Activated T-helper 2 cell treated with anti-CD3 and anti-CD28 coated beads, Interferon-gamma antibody, Interleukin-2, Interleukin-4, amounts not matched to agents 10 μg/mL and 5 μg/mL and 100 μg/mL, durations not matched to agents 14 hours and 24 hours and 36 hours (primary cell): ENCODE measurements at regions not wholly inside any gene's neighbourhood (a gene's known extent, or its start where the extent isn't known, plus 50 kb on each side); places are given as distances from the start of the nearest gene placed in this dataset.
"Not testable (repeated sequence)": the region's sequence is repeated elsewhere in the genome, so short reads cannot be mapped to it uniquely, and the experiment has no call there.

ENCODE experiments used
- DNase-seq: peaks from one replicate; pipeline ENCODE4 v3.0.0; 2021; ENCODE audit warnings: low spot score
- H3K27ac Mint-ChIP-seq: one replicate; pipeline ENCODE4 v1.8.0; 2021; ENCODE audit warnings: mixed read lengths
- H3K27me3 Mint-ChIP-seq: one replicate; pipeline ENCODE4 v1.8.0; 2021; ENCODE audit warnings: low read depth, mixed read lengths
- H3K36me3 Mint-ChIP-seq: one replicate; pipeline ENCODE4 v1.8.0; 2021; ENCODE audit warnings: low read depth, mixed read lengths
- H3K4me1 Mint-ChIP-seq: one replicate; pipeline ENCODE4 v1.8.0; 2021; ENCODE audit warnings: low read depth, mixed read lengths
- H3K4me3 Mint-ChIP-seq: one replicate; pipeline ENCODE4 v1.8.0; 2021; ENCODE audit warnings: low read depth, mild to moderate bottlenecking, moderate library complexity, mixed read lengths
- H3K9me3 Mint-ChIP-seq: one replicate; pipeline ENCODE4 v1.8.0; 2021; ENCODE audit warnings: mixed read lengths
- intact Hi-C: fragments of 100-400 bp; cut with micrococcal nuclease; formaldehyde crosslinking; loops from one replicate; pipeline ENCODE4 v1.15.1; 2023

DNA sequence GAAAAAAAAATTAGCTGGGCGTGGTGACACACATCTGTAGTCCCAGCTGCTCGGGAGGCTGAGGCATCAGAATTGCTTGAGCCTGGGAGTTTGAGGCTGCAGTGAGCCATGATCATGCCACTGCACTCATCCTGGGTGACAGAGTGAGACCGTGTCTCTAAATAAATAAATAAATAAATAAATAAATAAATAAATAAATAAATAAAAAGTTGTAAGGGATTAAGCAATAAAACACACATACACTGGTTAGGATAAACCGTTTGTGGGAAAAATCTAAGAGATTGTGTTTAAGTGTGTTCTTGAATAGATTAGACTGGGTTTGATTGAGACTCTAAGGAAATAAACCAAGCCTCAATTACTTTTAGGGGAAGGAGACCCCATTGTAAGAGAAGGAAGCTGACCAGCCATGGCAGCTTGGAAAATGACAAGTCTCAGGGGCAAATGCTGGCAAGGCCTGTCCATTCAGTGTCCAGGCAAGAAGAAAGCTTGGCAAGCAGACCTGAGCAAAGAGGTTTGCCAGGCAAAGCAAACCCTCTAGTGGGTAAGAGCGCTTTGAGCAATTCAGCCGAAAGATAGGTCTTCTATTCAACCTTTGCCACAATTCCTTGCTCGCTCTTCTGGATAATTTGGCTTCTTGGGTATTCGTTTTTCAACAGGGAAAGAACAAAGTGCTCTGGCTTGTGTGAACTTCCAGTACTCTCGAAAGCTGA is 106.9 kb upstream of the SERBP1 start:
- Mint-ChIP-seq H3K4me3 (no peak overlapping the region), H3K4me1 (peaks cover 9% of the 10 kb centered on the region), H3K27ac (no peak overlapping the region), H3K9me3 (no peaks in the 10 kb centered on the region), H3K27me3 (peaks cover 1% of the 10 kb centered on the region), H3K36me3 (no peaks in the 10 kb centered on the region)
- intact Hi-C loops = no loop called here
- no peak for DNase-seq

DNA sequence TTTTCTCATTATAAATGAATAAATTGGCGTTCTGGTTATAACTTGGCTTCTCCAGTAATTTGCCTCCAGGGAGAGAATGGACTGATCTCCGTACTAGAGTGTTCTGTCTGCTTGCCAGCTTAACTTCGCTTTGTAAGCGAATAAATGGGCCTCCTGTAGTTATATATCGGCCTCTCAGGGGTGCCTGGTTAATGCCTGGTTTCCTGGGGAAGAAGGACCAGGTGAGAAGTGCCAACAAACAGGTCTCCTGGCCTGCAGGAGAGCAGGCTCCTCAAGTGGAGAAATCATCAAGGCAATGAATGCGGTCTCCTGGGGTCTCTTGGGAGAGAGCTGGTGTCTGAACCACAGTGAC is 107.4 kb upstream of the SERBP1 start:
- H3K27ac Mint-ChIP-seq = no peak overlapping the region
- H3K9me3 Mint-ChIP-seq = no peaks in the 10 kb centered on the region
- no peaks in the 10 kb centered on the region for H3K36me3 Mint-ChIP-seq
- H3K4me1 Mint-ChIP-seq = peaks cover 9% of the 10 kb centered on the region
- H3K27me3 Mint-ChIP-seq = peaks cover 1% of the 10 kb centered on the region
- no peak for DNase-seq
- intact Hi-C loops = no loop called here
- H3K4me3 Mint-ChIP-seq = no peak overlapping the region

DNA sequence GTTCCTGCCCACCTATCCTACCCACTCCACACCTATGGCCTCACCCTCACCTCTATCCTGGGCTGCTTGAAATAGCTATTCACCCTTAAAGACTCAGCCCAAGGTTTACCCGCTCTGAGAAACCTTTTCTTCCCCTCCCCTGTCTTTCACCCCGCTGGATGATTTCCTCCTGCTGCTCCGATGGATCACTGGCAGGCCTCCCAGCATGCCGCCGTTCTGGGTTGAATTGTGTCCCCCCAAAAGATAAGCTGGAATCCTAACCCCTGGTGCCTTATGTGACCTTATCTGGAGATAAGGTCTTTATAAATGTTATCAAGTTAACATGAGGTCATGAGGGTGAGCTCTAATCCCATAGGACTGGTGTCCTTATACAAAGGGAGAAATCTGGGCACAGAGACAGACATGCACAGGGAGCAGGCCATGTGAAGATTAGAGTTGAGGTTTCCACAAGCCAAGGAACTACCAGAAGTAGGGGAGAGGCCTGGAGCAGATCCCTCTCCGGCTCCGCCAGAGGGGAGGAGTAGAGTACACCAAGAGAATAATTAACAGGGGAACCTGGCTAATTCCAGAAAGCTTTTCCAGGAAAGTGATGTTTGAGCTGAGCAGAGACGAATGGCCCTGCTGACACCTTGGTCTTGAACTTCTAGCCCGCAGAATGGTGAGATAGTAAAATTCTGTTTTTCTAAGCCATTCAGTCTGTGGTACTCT is 110.0 kb upstream of the SERBP1 start:
- Mint-ChIP-seq H3K4me1 (peaks cover 2% of the 10 kb centered on the region), H3K4me3 (no peak overlapping the region), H3K9me3 (no peaks in the 10 kb centered on the region), H3K27ac (no peak overlapping the region), H3K36me3 (no peaks in the 10 kb centered on the region), H3K27me3 (peaks cover 1% of the 10 kb centered on the region)
- intact Hi-C loops = no loop called here
- no peak for DNase-seq

DNA sequence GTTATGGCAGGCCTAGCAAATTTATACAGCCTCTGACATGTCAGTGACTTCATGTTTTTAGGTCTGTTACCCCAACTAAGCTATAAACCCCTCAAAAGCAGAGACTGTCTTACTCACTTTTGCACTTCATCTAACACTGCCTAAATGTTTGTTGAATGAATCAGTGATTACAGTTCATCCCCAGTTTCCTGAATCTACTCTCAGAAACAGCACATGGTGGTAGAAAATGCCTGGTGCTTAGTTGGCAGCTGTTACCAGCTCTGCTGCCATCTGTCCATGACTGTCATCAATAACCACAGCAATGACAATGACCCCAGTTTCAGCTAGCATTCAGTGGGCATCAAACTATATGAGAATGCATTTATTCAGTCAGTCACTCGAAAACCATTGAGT is 110.5 kb upstream of the SERBP1 start:
- Mint-ChIP-seq H3K36me3 (no peaks in the 10 kb centered on the region), H3K4me1 (no peaks in the 10 kb centered on the region), H3K27ac (no peak overlapping the region), H3K9me3 (no peaks in the 10 kb centered on the region), H3K27me3 (no peaks in the 10 kb centered on the region), H3K4me3 (no peak overlapping the region)
- DNase-seq = no peak
- intact Hi-C loops = no loop called here

DNA sequence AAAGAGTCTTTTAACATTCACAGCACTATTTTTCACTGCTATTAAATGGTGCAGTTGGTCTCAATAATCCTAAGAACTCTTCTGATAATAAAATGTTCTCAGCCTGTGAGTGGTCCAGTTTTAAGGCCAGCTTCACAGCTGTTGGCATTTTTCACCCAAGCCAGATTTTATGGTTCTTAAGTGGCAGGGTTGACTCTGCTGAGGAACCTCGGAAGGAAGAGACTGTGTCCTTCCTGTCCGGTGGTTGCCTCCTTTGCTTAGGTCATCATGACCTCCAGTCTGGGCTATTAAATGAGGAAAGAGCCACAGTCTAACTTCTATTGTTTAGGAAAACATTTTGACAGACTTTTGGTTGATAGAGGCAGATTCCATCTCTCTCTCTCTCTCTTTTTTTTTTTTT is 112.5 kb upstream of the SERBP1 start:
- no peaks in the 10 kb centered on the region for H3K27me3 Mint-ChIP-seq
- intact Hi-C loops = no loop called here
- DNase-seq = no peak
- H3K4me3 Mint-ChIP-seq = no peak overlapping the region
- H3K36me3 Mint-ChIP-seq = no peaks in the 10 kb centered on the region
- no peaks in the 10 kb centered on the region for H3K4me1 Mint-ChIP-seq
- H3K9me3 Mint-ChIP-seq = no peaks in the 10 kb centered on the region
- no peak overlapping the region for H3K27ac Mint-ChIP-seq

DNA sequence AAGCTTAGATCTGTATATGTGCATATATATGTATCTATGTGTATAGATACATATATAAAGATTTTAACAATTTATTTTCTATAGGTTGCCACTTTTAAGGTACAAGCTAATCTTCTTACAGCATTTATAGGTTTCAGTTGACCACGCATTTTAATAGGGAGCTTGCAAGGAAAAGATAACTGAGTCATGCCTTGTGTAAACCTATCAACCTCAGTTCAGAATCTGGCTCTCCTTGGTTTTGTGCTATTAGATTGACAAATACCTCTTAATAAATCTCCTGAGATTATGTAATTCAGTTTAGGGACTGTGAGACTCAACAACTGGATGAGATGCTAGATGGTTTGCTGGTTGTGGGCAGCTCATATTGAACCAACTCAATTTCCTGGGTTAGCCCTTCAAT is 114.7 kb upstream of the SERBP1 start:
- H3K4me3 Mint-ChIP-seq = no peak overlapping the region
- no peaks in the 10 kb centered on the region for H3K4me1 Mint-ChIP-seq
- intact Hi-C loops = no loop called here
- no peaks in the 10 kb centered on the region for H3K9me3 Mint-ChIP-seq
- no peaks in the 10 kb centered on the region for H3K27me3 Mint-ChIP-seq
- H3K36me3 Mint-ChIP-seq = no peaks in the 10 kb centered on the region
- no peak overlapping the region for H3K27ac Mint-ChIP-seq
- no peak for DNase-seq

DNA sequence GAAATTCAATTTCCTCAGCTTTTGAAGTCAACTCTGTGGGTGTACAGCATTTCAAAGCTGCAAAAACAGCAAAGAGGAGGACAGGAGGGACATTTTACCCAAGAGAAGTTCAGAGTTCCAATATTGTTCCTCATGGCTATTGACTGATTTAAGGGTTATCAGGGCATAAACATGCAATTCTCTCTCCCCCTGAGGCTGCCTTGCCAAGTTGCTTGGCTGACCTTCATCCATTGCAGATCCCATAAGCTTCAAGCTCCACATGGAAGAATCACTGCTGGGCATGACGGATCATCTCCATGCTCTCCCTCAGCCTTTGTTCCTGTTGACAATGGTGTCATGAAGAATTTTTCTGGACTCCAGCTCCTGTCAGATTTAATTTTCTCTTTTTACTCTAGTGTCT is 115.2 kb upstream of the SERBP1 start:
- intact Hi-C loops = no loop called here
- no peak for DNase-seq
- no peak overlapping the region for H3K27ac Mint-ChIP-seq
- H3K4me3 Mint-ChIP-seq = no peak overlapping the region
- no peaks in the 10 kb centered on the region for H3K36me3 Mint-ChIP-seq
- no peaks in the 10 kb centered on the region for H3K9me3 Mint-ChIP-seq
- H3K4me1 Mint-ChIP-seq = no peaks in the 10 kb centered on the region
- H3K27me3 Mint-ChIP-seq = no peaks in the 10 kb centered on the region

DNA sequence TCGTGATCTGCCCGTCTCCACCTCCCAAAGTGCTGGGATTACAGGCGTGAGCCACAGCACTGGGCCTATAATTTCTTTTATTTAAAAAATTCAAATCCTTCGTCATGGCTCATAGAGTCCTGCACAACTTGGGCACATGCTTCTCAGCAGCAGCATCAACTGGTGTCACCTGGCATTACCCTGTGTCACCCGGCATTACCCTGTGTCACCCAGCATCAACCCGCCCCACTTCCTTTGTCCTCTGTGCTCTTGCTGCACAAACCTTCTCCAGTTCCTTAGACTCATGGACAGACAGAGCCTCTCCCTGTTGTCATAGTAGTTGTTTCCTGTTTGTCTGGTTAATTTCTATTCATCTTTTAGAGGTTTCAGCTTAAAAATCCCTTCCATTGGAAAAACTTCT is 121.2 kb upstream of the SERBP1 start:
- H3K4me1 Mint-ChIP-seq = no peaks in the 10 kb centered on the region
- no peak for DNase-seq
- no peak overlapping the region for H3K4me3 Mint-ChIP-seq
- no peaks in the 10 kb centered on the region for H3K9me3 Mint-ChIP-seq
- no peaks in the 10 kb centered on the region for H3K27me3 Mint-ChIP-seq
- H3K27ac Mint-ChIP-seq = no peak overlapping the region
- H3K36me3 Mint-ChIP-seq = no peaks in the 10 kb centered on the region
- intact Hi-C loops = no loop called here

DNA sequence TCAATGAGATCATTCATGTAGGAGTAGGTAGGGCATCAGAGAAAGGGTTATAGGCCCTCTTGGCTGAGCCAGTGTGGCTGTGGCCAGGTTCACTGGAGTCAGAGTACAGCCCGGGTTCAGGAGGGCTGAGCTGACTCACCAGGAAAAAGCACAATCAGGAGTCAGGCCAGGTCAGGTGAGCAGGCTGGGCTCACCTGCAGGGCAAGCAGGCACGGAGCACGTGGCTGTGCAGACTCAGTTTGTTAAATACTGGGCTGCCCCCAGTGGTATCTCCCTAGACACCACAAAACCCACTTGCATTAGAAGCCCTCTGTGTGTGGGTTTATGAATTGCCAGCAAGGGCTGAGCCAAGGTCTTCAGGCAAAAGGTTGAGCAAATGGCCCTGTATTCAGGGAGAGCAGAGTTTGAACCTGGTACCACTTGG is 122.1 kb upstream of the SERBP1 start:
- Mint-ChIP-seq H3K36me3 (no peaks in the 10 kb centered on the region), H3K4me3 (no peak overlapping the region), H3K4me1 (no peaks in the 10 kb centered on the region), H3K27ac (no peak overlapping the region), H3K27me3 (no peaks in the 10 kb centered on the region), H3K9me3 (no peaks in the 10 kb centered on the region)
- DNase-seq = no peak
- intact Hi-C loops = no loop called here

DNA sequence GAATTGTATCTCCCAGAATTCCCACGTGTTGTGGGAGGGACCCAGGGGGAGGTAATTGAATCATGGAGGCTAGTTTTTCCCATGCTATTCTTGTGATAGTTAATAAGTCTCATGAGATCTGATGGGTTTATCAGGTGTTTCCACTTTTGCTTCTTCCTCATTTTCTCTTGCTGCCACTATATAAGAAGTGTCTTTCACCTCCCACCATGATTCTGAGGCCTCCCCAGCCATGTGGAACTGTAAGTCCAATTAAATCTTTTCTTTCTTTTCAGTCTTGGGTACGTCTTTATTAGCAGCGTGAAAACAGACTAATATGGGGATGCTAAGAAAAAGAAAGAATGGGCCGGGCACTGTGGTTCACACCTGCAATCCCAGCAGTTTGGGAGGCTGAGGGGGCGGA is 124.0 kb upstream of the SERBP1 start:
- H3K4me1 Mint-ChIP-seq, H3K4me3 Mint-ChIP-seq, H3K36me3 Mint-ChIP-seq, H3K27ac Mint-ChIP-seq, intact Hi-C loops, H3K9me3 Mint-ChIP-seq, H3K27me3 Mint-ChIP-seq, DNase-seq: not testable (repeated sequence)

DNA sequence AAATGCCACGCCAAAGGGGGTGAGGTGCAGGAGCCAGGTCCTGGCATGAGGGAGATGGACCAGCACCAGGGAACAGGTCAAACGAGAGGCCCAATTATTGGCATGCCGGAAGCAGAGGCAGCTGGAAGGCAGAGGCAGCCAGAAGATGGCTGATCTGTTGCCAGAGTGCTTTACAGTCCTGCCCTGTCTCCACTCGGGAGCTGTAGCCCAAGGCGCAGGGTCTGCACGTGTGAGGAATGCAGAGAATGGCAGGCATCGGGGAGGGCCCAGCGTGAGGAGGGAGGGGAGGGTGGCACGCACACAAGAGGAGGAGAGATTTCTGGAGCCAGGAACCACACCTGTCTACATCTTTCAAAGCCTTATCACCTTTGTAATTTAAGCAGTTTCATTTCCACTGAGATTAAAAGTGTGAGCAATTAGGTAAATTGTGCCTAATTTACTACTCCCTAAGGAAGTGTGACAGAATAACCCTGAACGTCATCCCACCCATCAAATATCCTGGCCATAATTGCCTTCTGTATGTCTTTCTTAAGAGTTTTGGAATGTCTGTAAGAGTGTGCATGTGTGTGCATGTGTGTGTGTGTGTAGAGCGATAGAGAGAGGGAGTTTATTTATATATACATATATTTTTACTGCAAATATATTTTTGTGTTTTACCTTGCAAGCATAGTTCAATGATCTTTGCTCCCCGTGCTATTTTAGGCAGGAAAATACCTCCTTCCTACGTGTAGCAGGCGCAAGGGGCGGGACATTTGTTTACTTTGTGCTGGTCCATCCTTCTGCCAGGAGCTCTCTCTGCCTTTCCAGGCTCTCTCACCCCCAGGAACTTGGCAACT is 125.5 kb upstream of the SERBP1 start:
- Mint-ChIP-seq H3K9me3 (no peaks in the 10 kb centered on the region), H3K4me3 (no peak overlapping the region), H3K4me1 (no peaks in the 10 kb centered on the region), H3K27me3 (peaks cover 4% of the 10 kb centered on the region), H3K36me3 (no peaks in the 10 kb centered on the region), H3K27ac (no peak overlapping the region)
- intact Hi-C loops = no loop called here
- DNase-seq = no peak

DNA sequence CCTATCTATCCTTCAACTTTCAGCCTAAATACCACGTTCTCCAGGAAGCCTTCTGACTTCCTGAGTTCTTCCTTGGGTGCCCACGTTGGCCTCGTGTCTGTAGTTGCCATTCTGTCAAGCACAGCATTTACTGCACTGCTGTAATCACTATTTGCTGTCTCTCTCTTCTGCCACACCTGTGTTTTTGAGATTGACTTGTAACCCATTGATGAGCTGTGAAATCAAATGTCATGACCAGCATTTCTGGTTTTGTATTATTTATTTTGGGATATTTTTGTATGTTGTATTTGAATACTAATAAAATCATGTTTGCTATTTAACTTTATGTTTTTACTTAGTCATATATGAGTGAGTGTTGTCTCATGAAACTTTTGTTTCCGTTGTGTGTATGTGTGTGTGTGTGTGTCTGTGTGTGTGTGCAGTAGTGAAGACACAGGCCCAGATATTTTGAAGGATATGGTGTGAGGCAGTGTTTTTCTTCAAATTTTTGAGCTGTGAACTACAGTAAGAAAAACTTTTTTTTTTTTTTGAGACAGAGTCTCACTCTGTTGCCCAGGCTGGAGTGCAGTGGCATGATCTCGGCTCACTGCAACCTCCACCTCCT is 126.2 kb upstream of the SERBP1 start:
- intact Hi-C loops = no loop called here
- no peaks in the 10 kb centered on the region for H3K36me3 Mint-ChIP-seq
- no peak overlapping the region for H3K4me3 Mint-ChIP-seq
- peaks cover 4% of the 10 kb centered on the region for H3K27me3 Mint-ChIP-seq
- H3K9me3 Mint-ChIP-seq = no peaks in the 10 kb centered on the region
- H3K27ac Mint-ChIP-seq = no peak overlapping the region
- DNase-seq = no peak
- no peaks in the 10 kb centered on the region for H3K4me1 Mint-ChIP-seq
